Mesothelial cell of epicardium (in vitro differentiated cells): ENCODE measurements at regions not wholly inside any gene's neighbourhood (a gene's known extent, or its start where the extent isn't known, plus 50 kb on each side); places are given as distances from the start of the nearest gene placed in this dataset.

ENCODE experiments used
- DNase-seq, 2 experiments: peaks; one replicate each; pipeline ENCODE4 v3.0.0; 2021; ENCODE audit warnings: low spot score in 2 of 2; ENCODE audit not compliant: unreplicated experiment in 2 of 2
- H3K27ac Mint-ChIP-seq: 2 replicates; pipeline ENCODE4 v1.8.0; 2021; ENCODE audit warnings: mixed read lengths
- H3K27me3 Mint-ChIP-seq: 2 replicates; pipeline ENCODE4 v1.8.0; 2021; ENCODE audit warnings: low read depth, mixed read lengths
- H3K36me3 Mint-ChIP-seq: 2 replicates; pipeline ENCODE4 v1.8.0; 2021; ENCODE audit warnings: mixed read lengths
- H3K4me1 Mint-ChIP-seq: 2 replicates; pipeline ENCODE4 v1.8.0; 2021; ENCODE audit warnings: mixed read lengths
- H3K4me3 Mint-ChIP-seq: 2 replicates; pipeline ENCODE4 v1.8.0; 2021; ENCODE audit warnings: mild to moderate bottlenecking, moderate library complexity, mixed read lengths
- H3K9me3 Mint-ChIP-seq: 2 replicates; pipeline ENCODE4 v1.8.0; 2021; ENCODE audit warnings: mixed read lengths
- TF ChIP-seq, protein P1 (sequence below): fragments of 200-600 bp; sonication (generic); IDR thresholded peaks from one replicate; pipeline ENCODE4 v1.5.0; 2021; ENCODE audit warnings: antibody characterized with exemption; ENCODE audit not compliant: unreplicated experiment

DNA sequence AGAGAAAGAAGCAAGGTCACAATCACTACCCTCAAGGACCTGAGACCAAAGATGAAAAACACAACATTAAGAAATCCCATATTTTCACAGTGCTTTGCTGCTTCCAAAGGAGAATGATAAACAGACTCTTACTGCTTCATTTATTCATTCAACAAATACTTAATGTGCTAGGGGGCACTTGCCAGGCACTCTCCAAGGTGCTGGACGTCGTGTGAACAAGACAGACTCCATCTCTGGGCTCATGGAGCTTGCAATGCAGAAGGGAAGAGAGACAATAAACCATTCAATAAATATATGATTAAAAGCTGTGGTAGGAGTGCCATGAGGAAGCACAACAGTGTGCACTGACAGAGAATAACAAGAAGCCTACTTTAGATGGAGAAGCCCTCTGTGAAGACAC lies 327.7 kb downstream of the CDK5RAP2 start:
- Mint-ChIP-seq H3K4me1 (no peaks in the 10 kb centered on the region), H3K36me3 (no peaks in the 10 kb centered on the region), H3K27me3 (peaks cover 33% of the 10 kb centered on the region), H3K4me3 (no peak overlapping the region), H3K27ac (no peak overlapping the region), H3K9me3 (no peaks in the 10 kb centered on the region)
- TF ChIP-seq, protein P1, sequence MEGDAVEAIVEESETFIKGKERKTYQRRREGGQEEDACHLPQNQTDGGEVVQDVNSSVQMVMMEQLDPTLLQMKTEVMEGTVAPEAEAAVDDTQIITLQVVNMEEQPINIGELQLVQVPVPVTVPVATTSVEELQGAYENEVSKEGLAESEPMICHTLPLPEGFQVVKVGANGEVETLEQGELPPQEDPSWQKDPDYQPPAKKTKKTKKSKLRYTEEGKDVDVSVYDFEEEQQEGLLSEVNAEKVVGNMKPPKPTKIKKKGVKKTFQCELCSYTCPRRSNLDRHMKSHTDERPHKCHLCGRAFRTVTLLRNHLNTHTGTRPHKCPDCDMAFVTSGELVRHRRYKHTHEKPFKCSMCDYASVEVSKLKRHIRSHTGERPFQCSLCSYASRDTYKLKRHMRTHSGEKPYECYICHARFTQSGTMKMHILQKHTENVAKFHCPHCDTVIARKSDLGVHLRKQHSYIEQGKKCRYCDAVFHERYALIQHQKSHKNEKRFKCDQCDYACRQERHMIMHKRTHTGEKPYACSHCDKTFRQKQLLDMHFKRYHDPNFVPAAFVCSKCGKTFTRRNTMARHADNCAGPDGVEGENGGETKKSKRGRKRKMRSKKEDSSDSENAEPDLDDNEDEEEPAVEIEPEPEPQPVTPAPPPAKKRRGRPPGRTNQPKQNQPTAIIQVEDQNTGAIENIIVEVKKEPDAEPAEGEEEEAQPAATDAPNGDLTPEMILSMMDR, result no peak
- no peak for DNase-seq

GRCh38 chr9:120242116-120242811 lies 337.7 kb downstream of the CDK5RAP2 start:
- Mint-ChIP-seq H3K27me3 (peaks cover 6% of the 10 kb centered on the region), H3K9me3 (peaks cover 4% of the 10 kb centered on the region), H3K27ac (no peak overlapping the region), H3K4me1 (no peaks in the 10 kb centered on the region), H3K36me3 (no peaks in the 10 kb centered on the region), H3K4me3 (no peak overlapping the region)
- no peak for DNase-seq
- TF ChIP-seq, protein P1, result no peak

DNA sequence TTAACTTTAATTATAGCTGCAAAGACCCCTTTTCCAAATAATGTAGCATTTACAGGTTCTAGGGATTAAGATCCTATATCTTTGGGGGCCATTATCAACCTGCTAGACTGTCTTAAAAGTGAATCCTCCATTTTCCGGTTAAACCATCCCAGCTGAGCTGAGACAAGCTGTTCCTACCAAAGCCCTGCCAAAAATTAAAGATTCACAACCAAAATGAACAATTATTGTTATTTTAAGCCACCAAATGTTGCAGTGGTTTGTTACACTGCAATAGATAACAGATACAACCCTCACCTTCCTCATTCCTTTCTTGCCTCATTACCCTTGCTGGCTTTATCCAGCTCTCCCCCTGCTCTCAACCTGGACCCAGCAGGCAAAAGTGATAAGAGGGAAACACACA lies 343.4 kb downstream of the CDK5RAP2 start:
- Mint-ChIP-seq H3K4me1 (no peaks in the 10 kb centered on the region), H3K36me3 (no peaks in the 10 kb centered on the region), H3K4me3 (no peak overlapping the region), H3K27ac (no peak overlapping the region), H3K9me3 (no peaks in the 10 kb centered on the region), H3K27me3 (peaks cover 29% of the 10 kb centered on the region)
- TF ChIP-seq, protein P1, result no peak
- DNase-seq, result no peak

GRCh38 chr9:120235081-120235480 lies 344.9 kb downstream of the CDK5RAP2 start:
- no peaks in the 10 kb centered on the region for H3K36me3 Mint-ChIP-seq
- no peak for DNase-seq
- no peaks in the 10 kb centered on the region for H3K4me1 Mint-ChIP-seq
- H3K27ac Mint-ChIP-seq, result no peak overlapping the region
- no peaks in the 10 kb centered on the region for H3K9me3 Mint-ChIP-seq
- H3K27me3 Mint-ChIP-seq, result peaks cover 36% of the 10 kb centered on the region
- no peak overlapping the region for H3K4me3 Mint-ChIP-seq
- TF ChIP-seq, protein P1, result no peak

DNA sequence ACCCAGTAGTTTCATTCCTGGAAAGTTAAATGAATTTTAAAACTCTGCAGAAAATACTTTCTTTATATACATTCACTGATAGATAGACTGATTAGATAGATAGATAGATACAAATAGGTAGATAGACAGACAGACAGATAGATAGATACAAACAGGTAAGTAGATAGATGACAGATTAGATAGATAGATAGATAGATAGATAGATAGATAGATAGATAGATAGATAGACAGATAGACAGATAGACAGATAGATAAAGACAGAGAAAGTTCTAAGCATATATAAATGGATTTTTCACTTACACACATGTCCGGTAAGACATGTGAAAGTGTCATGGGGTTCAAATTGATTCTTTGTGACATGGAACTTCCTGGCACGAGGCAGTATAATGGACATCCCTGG lies 349.7 kb downstream of the CDK5RAP2 start:
- Mint-ChIP-seq H3K9me3 (no peaks in the 10 kb centered on the region), H3K4me3 (no peak overlapping the region), H3K27ac (no peak overlapping the region), H3K27me3 (peaks cover 49% of the 10 kb centered on the region), H3K4me1 (no peaks in the 10 kb centered on the region), H3K36me3 (no peaks in the 10 kb centered on the region)
- DNase-seq, result no peak
- TF ChIP-seq, protein P1, result no peak
